Sigmoid colon (tissue), 6 donors: ENCODE measurements at regions not wholly inside any gene's neighbourhood (a gene's known extent, or its start where the extent isn't known, plus 50 kb on each side); places are given as distances from the start of the nearest gene placed in this dataset.

Experiments
- DNase-seq: peaks from one replicate; pipeline ENCODE4 v3.0.0-alpha.2; 2019
- H3K27ac ChIP-seq, 4 donors: fragments of 200-600 bp; sonication (generic); one replicate each; pipeline ENCODE4 v1.5.1; 2016 to 2019; ENCODE audit warnings: mild to moderate bottlenecking in 1 of 4
- H3K27me3 ChIP-seq, 3 donors: fragments of 200-600 bp; sonication (generic); one replicate each; pipeline ENCODE4 v1.5.1; 2019; ENCODE audit warnings: mild to moderate bottlenecking in 1 of 3
- H3K36me3 ChIP-seq, 4 donors: fragments of 200-600 bp; sonication (generic); one replicate each; pipeline ENCODE4 v1.5.1; 2016 to 2019
- H3K4me1 ChIP-seq, 4 donors: fragments of 200-600 bp; sonication (generic); one replicate each; pipeline ENCODE4 v1.5.1; 2017 to 2019
- H3K4me3 ChIP-seq, 4 donors: fragments of 200-600 bp; sonication (generic); one replicate each; pipeline ENCODE4 v1.5.1; 2017 to 2019; ENCODE audit warnings: mild to moderate bottlenecking in 2 of 4, moderate library complexity in 1 of 4
- H3K9me3 ChIP-seq, 4 donors: fragments of 200-600 bp in 3 of 4; sonication (generic) in 3 of 4; one replicate each; pipeline versions ENCODE4 v1.5.1 to v1.6.1; 2013 to 2019
- CTCF ChIP-seq, 4 experiments: fragments of 450-650 bp in 3 of 4; fragments of 200-600 bp in 1 of 4; IDR thresholded peaks; one replicate each; pipeline ENCODE4 v1.5.1; 2016 to 2019; ENCODE audit warnings: antibody characterized with exemption in 4 of 4, mild to moderate bottlenecking in 3 of 4, moderate library complexity in 2 of 4
- EP300 ChIP-seq, 4 donors: sonication (generic); formaldehyde crosslinking; IDR thresholded peaks; one replicate each; pipeline ENCODE4 v1.6.1; 2017; ENCODE audit warnings: antibody characterized with exemption in 4 of 4
- POLR2A ChIP-seq, 2 donors: fragments of 450-650 bp; IDR thresholded peaks; one replicate each; pipeline ENCODE4 v1.6.1; 2016; ENCODE audit warnings: antibody characterized with exemption in 2 of 2, mild to moderate bottlenecking in 2 of 2, moderate library complexity in 2 of 2
- POLR2AphosphoS5 ChIP-seq, 4 donors: sonication (generic); formaldehyde crosslinking; IDR thresholded peaks; one replicate each; pipeline ENCODE4 v1.6.1; 2017; ENCODE audit warnings: antibody characterized with exemption in 4 of 4
- WGBS, 2 donors: extraction: QIAGEN DNeasy Blood & Tissue Kit; methylation state at CpG; one replicate each; pipeline ENCODE4 v1.1.7; 2013; 5-methylcytosine and 5-hydroxymethylcytosine counted together
- intact Hi-C: fragments of 100-400 bp; cut with DNase I; formaldehyde crosslinking; loops from one replicate; pipeline ENCODE4 v1.15.1; 2023
- donor health status: healthy with polysubstance abuse.
- donor health status: healthy.

GRCh38 chr10:6868036-6868725 is 288.1 kb upstream of the PRKCQ start:
- no peak overlapping the region for H3K27ac ChIP-seq
- intact Hi-C loops: no loop called here
- no peaks in the 10 kb centered on the region for H3K27me3 ChIP-seq
- no peak for DNase-seq
- no peaks in the 10 kb centered on the region for H3K4me1 ChIP-seq
- no peak overlapping the region for H3K4me3 ChIP-seq
- TF ChIP-seq POLR2A (IDR thresholded peaks at IDR 0.05) (no peak), EP300 (IDR thresholded peaks at IDR 0.05) (no peak), CTCF (IDR thresholded peaks at IDR 0.05) (no peak), POLR2AphosphoS5 (IDR thresholded peaks at IDR 0.05) (no peak)
- WGBS, 2 donors: 68% methylated on average over 6 of the region's 6 CpGs
- H3K36me3 ChIP-seq: no peaks in the 10 kb centered on the region
- no peaks in the 10 kb centered on the region for H3K9me3 ChIP-seq

- 69 to 81% methylated on average over 2 of the region's 2 CpGs for WGBS, 2 donors
- Histone ChIP-seq H3K9me3 (no peaks in the 10 kb centered on the region), H3K27me3 (no peaks in the 10 kb centered on the region), H3K27ac (no peak overlapping the region), H3K4me1 (no peaks in the 10 kb centered on the region), H3K4me3 (no peak overlapping the region), H3K36me3 (no peaks in the 10 kb centered on the region)
- DNase-seq: no peak
- intact Hi-C loops: no loop called here
- TF ChIP-seq EP300 (IDR thresholded peaks at IDR 0.05) (no peak), POLR2AphosphoS5 (IDR thresholded peaks at IDR 0.05) (no peak), POLR2A (IDR thresholded peaks at IDR 0.05) (no peak), CTCF (IDR thresholded peaks at IDR 0.05) (no peak)
Measured at GRCh38 chr10:6866757-6867156, 286.7 kb upstream of the PRKCQ start.

- H3K27me3 ChIP-seq: no peaks in the 10 kb centered on the region
- H3K9me3 ChIP-seq: no peaks in the 10 kb centered on the region
- H3K27ac ChIP-seq: no peak overlapping the region
- no peak overlapping the region for H3K4me3 ChIP-seq
- WGBS, 2 donors: 94 to 97% methylated on average over 6 of the region's 6 CpGs
- no peaks in the 10 kb centered on the region for H3K36me3 ChIP-seq
- intact Hi-C loops: no loop called here
- TF ChIP-seq CTCF (IDR thresholded peaks at IDR 0.05) (no peak), POLR2A (IDR thresholded peaks at IDR 0.05) (no peak), EP300 (IDR thresholded peaks at IDR 0.05) (no peak), POLR2AphosphoS5 (IDR thresholded peaks at IDR 0.05) (no peak)
- no peaks in the 10 kb centered on the region for H3K4me1 ChIP-seq
- no peak for DNase-seq
Measured at GRCh38 chr10:6864142-6864541, 284.1 kb upstream of the PRKCQ start.

GRCh38 chr10:6863381-6863780 is 283.3 kb upstream of the PRKCQ start:
- intact Hi-C loops: no loop called here
- WGBS, 2 donors: 90 to 91% methylated on average over 1 of the region's 1 CpG

More at GRCh38 chr10:6863381-6863780, 283.3 kb upstream of the PRKCQ start:
- no peak overlapping the region for H3K27ac ChIP-seq
- no peaks in the 10 kb centered on the region for H3K36me3 ChIP-seq
- TF ChIP-seq POLR2AphosphoS5 (IDR thresholded peaks at IDR 0.05) (no peak), EP300 (IDR thresholded peaks at IDR 0.05) (no peak), CTCF (IDR thresholded peaks at IDR 0.05) (no peak), POLR2A (IDR thresholded peaks at IDR 0.05) (no peak)
- H3K4me1 ChIP-seq: no peaks in the 10 kb centered on the region
- H3K27me3 ChIP-seq: no peaks in the 10 kb centered on the region
- no peak for DNase-seq
- no peak overlapping the region for H3K4me3 ChIP-seq
- no peaks in the 10 kb centered on the region for H3K9me3 ChIP-seq
